Smooth muscle cell (in vitro differentiated cells): ENCODE measurements at regions not wholly inside any gene's neighbourhood (a gene's known extent, or its start where the extent isn't known, plus 50 kb on each side); places are given as distances from the start of the nearest gene placed in this dataset.

Experiments
- DNase-seq: peaks from one replicate; lab custom pipeline; 2025; ENCODE audit not compliant: unreplicated experiment; lab: John Stamatoyannopoulos, UW
- H2AFZ ChIP-seq: fragments of 200-600 bp; sonication (generic); 2 replicates; pipeline ENCODE4 v1.6.0; 2016; ENCODE audit warnings: antibody characterized with exemption, low read depth, mild to moderate bottlenecking
- H3F3A ChIP-seq: fragments of 200-600 bp; sonication (generic); 2 replicates; pipeline ENCODE4 v1.6.0; 2017; ENCODE audit warnings: antibody characterized with exemption, low read depth
- H3K27ac ChIP-seq: fragments of 200-600 bp; sonication (generic); 2 replicates; pipeline ENCODE4 v1.5.1; 2016; ENCODE audit warnings: low read depth, mild to moderate bottlenecking
- H3K27me3 ChIP-seq: fragments of 200-600 bp; sonication (generic); 2 replicates; pipeline ENCODE4 v1.6.1; 2016; ENCODE audit warnings: low read depth, mild to moderate bottlenecking
- H3K36me3 ChIP-seq: fragments of 200-600 bp; sonication (generic); 2 replicates; pipeline ENCODE4 v1.5.1; 2016; ENCODE audit warnings: low read depth
- H3K4me1 ChIP-seq: fragments of 200-600 bp; sonication (generic); 2 replicates; pipeline ENCODE4 v1.5.1; 2016; ENCODE audit warnings: low read depth
- H3K4me2 ChIP-seq: fragments of 200-600 bp; sonication (generic); 2 replicates; pipeline ENCODE4 v1.6.0; 2016; ENCODE audit warnings: mild to moderate bottlenecking
- H3K4me3 ChIP-seq: fragments of 200-600 bp; sonication (generic); 2 replicates; pipeline ENCODE4 v1.5.1; 2016; ENCODE audit warnings: mild to moderate bottlenecking
- H3K79me2 ChIP-seq: fragments of 200-600 bp; sonication (generic); 2 replicates; pipeline ENCODE4 v1.6.0; 2016; ENCODE audit warnings: low read depth, mild to moderate bottlenecking
- H3K9ac ChIP-seq: fragments of 200-600 bp; sonication (generic); 2 replicates; pipeline ENCODE4 v1.6.0; 2016; ENCODE audit warnings: low read depth
- H3K9me3 ChIP-seq: fragments of 200-600 bp; sonication (generic); replicated peaks from 2 replicates; pipeline ENCODE4 v1.5.1; 2016; ENCODE audit warnings: low read depth
- H4K20me1 ChIP-seq: fragments of 200-600 bp; sonication (generic); 2 replicates; pipeline ENCODE4 v1.6.0; 2016; ENCODE audit warnings: low read depth
- WGBS: methylation state at CpG from one replicate; pipeline ENCODE4 v1.1.7; 2016; ENCODE audit warnings: low lambda C conversion rate; 5-methylcytosine and 5-hydroxymethylcytosine counted together
- TF ChIP-seq, protein P1 (sequence below): fragments of 200-600 bp; sonication (generic); IDR thresholded peaks from 2 replicates; pipeline ENCODE4 v1.5.1; 2017; ENCODE audit warnings: borderline replicate concordance, mild to moderate bottlenecking, antibody characterized with exemption; ENCODE audit not compliant: insufficient read depth, poor library complexity, severe bottlenecking

DNA sequence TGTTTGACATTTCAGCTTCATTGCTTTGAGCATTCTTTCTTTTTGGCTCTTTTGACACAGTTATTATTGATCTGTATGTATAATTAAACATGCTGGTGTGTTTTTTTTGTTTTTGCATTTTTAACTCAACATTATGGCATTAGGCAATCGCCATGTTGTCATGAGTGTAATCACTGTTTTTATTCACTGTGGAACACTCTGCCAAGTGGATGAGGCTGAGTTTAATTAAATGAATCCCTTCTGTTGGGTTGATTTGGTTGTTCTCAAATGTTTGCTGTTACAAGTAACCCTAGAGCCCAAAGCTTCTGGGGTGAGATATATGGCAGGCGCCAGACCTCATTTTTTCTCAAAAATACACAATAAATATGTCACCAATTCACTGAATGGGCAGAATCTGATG, 428.1 kb downstream of the MATN1 start:
- 84% methylated on average over 2 of the region's 2 CpGs for WGBS
- DNase-seq = no peak
- Histone ChIP-seq H2AFZ (no peak overlapping the region), H3K27ac (no peak overlapping the region), H3K4me2 (no peak overlapping the region), H3K9ac (no peak overlapping the region), H3K79me2 (no peaks in the 10 kb centered on the region), H3F3A (no peaks in the 10 kb centered on the region), H3K4me3 (no peak overlapping the region), H3K27me3 (peaks cover 28% of the 10 kb centered on the region), H3K9me3 (no peaks in the 10 kb centered on the region), H4K20me1 (no peaks in the 10 kb centered on the region), H3K4me1 (no peaks in the 10 kb centered on the region), H3K36me3 (no peaks in the 10 kb centered on the region)
- TF ChIP-seq, protein P1, sequence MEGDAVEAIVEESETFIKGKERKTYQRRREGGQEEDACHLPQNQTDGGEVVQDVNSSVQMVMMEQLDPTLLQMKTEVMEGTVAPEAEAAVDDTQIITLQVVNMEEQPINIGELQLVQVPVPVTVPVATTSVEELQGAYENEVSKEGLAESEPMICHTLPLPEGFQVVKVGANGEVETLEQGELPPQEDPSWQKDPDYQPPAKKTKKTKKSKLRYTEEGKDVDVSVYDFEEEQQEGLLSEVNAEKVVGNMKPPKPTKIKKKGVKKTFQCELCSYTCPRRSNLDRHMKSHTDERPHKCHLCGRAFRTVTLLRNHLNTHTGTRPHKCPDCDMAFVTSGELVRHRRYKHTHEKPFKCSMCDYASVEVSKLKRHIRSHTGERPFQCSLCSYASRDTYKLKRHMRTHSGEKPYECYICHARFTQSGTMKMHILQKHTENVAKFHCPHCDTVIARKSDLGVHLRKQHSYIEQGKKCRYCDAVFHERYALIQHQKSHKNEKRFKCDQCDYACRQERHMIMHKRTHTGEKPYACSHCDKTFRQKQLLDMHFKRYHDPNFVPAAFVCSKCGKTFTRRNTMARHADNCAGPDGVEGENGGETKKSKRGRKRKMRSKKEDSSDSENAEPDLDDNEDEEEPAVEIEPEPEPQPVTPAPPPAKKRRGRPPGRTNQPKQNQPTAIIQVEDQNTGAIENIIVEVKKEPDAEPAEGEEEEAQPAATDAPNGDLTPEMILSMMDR = no peak

DNA sequence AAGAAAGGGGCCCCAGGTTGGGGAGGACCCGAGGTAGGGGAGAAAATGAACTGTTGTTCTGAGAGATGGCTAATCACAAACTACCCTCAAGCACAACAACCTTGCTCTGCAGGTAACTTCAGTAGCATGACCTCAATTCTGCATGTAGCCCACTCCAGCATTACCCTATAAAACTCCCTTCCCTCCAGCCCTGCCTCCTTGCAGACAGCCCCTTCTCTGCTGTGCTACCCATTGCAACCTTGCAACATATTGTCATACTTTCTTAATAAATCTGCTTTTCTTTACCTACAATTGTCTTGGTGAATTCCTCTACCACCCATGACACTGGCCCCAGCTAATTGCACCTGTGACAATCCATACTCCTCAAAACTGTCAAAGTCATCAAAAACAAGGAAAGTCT, 428.9 kb downstream of the MATN1 start:
- no peaks in the 10 kb centered on the region for H4K20me1 ChIP-seq
- 54% methylated on average over 1 of the region's 1 CpG for WGBS
- no peak overlapping the region for H3K4me2 ChIP-seq
- H3K9ac ChIP-seq = no peak overlapping the region
- no peak overlapping the region for H2AFZ ChIP-seq
- no peak for DNase-seq
- no peaks in the 10 kb centered on the region for H3K36me3 ChIP-seq
- H3K27ac ChIP-seq = no peak overlapping the region
- H3K9me3 ChIP-seq = no peaks in the 10 kb centered on the region
- H3F3A ChIP-seq = no peaks in the 10 kb centered on the region
- no peaks in the 10 kb centered on the region for H3K79me2 ChIP-seq
- no peak overlapping the region for H3K4me3 ChIP-seq
- TF ChIP-seq, protein P1 = no peak
- peaks cover 33% of the 10 kb centered on the region for H3K27me3 ChIP-seq
- no peaks in the 10 kb centered on the region for H3K4me1 ChIP-seq

DNA sequence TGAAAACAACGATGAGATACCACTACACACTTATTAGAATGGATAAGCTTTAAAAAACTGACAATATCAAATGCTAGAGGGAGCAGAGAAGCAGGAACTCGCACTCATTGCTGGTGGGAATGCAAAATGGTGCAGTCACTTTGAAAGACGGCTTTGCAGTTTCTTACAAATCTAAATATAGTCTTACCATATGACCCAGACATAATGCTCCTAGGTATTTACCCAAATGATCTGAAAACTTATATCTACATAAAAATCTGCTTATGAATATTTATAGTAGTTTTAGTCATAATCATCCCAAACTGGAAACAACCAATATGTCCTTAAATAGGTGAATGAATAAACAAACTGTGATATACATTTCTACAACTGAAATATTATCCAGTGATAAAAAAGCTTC, 430.9 kb downstream of the MATN1 start:
- no peak for DNase-seq
- H3K4me3 ChIP-seq = no peak overlapping the region
- H3K36me3 ChIP-seq = no peaks in the 10 kb centered on the region
- H3K27me3 ChIP-seq = peaks cover 54% of the 10 kb centered on the region
- H3K27ac ChIP-seq = no peak overlapping the region
- H3K9me3 ChIP-seq = no peaks in the 10 kb centered on the region
- no peaks in the 10 kb centered on the region for H3K79me2 ChIP-seq
- TF ChIP-seq, protein P1 = no peak
- H3K9ac ChIP-seq = no peak overlapping the region
- 82% methylated on average over 3 of the region's 3 CpGs for WGBS
- no peak overlapping the region for H3K4me2 ChIP-seq
- no peaks in the 10 kb centered on the region for H4K20me1 ChIP-seq
- no peaks in the 10 kb centered on the region for H3F3A ChIP-seq
- no peaks in the 10 kb centered on the region for H3K4me1 ChIP-seq
- no peak overlapping the region for H2AFZ ChIP-seq

DNA sequence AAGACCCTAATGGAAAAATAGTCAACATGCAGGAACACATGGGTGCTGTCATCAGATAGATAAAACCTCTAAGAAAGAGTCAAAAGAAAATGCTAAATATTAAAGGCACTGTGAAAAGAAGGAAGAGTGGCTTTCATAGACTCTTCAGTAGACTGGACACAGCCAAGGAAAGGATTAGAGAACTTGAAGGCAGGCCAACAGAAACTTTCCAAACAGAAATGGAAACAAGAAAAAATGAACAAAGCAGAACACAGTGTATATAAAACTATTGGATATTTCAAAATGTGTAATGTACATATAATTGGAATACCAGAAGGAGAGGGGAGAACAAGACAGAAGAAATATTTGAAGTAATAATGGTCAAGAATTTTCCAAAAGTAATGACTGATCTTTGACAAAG, 431.9 kb downstream of the MATN1 start:
- Histone ChIP-seq H3K4me2 (no peak overlapping the region), H3K27me3 (peaks cover 55% of the 10 kb centered on the region), H3K79me2 (no peaks in the 10 kb centered on the region), H4K20me1 (no peaks in the 10 kb centered on the region), H3K36me3 (no peaks in the 10 kb centered on the region), H3K9me3 (no peaks in the 10 kb centered on the region), H2AFZ (no peak overlapping the region), H3K4me3 (no peak overlapping the region), H3K9ac (no peak overlapping the region), H3K4me1 (no peaks in the 10 kb centered on the region), H3F3A (no peaks in the 10 kb centered on the region), H3K27ac (no peak overlapping the region)
- TF ChIP-seq, protein P1 = no peak
- no peak for DNase-seq
